Nephron (organoid): ENCODE measurements at regions not wholly inside any gene's neighbourhood (a gene's known extent, or its start where the extent isn't known, plus 50 kb on each side); places are given as distances from the start of the nearest gene placed in this dataset.

Source experiments
- H3K27ac Mint-ChIP-seq, 3 experiments: 2 replicates each; pipeline ENCODE4 v1.8.0; 2020; ENCODE audit warnings: mixed read lengths in 3 of 3, mild to moderate bottlenecking in 2 of 3, moderate library complexity in 1 of 3
- H3K27me3 Mint-ChIP-seq: 2 replicates; pipeline ENCODE4 v1.8.0; 2021; ENCODE audit warnings: low read depth, mild to moderate bottlenecking, moderate library complexity, mixed read lengths
- H3K36me3 Mint-ChIP-seq: 2 replicates; pipeline ENCODE4 v1.8.0; 2020; ENCODE audit warnings: low read depth, mixed read lengths
- H3K4me1 Mint-ChIP-seq: 2 replicates; pipeline ENCODE4 v1.8.0; 2020; ENCODE audit warnings: mixed read lengths
- H3K4me3 Mint-ChIP-seq, 3 experiments: 2 replicates each; pipeline ENCODE4 v1.8.0; 2020; ENCODE audit warnings: mild to moderate bottlenecking in 3 of 3, mixed read lengths in 3 of 3, moderate library complexity in 2 of 3
- H3K9me3 Mint-ChIP-seq: 2 replicates; pipeline ENCODE4 v1.8.0; 2020; ENCODE audit warnings: mixed read lengths
- TF ChIP-seq, protein P1 (sequence below), 3 experiments: fragments of 200-600 bp; sonication (generic); IDR thresholded peaks; one replicate each; pipeline ENCODE4 v1.5.0; 2021; ENCODE audit warnings: antibody characterized with exemption in 3 of 3; ENCODE audit not compliant: unreplicated experiment in 3 of 3

DNA sequence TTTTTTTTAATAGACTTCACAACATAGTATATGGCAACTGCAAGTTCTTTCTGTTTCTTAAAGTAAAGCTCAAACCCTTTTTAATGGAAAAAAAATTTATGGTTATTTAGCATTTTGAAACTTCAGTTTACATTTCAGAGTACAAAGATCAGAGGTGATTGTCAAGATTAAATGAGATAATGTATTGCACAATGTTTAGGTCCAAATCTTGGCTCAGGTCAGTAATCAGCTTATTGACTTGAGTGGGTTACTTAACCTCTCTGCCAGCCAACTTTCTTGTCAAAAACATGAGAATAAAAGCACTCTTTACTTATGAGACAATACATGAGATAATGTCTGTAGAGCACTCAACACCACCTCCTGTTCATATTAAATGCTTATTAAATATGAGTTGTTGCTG, 345.1 kb upstream of the PTPRD start:
- TF ChIP-seq, protein P1, sequence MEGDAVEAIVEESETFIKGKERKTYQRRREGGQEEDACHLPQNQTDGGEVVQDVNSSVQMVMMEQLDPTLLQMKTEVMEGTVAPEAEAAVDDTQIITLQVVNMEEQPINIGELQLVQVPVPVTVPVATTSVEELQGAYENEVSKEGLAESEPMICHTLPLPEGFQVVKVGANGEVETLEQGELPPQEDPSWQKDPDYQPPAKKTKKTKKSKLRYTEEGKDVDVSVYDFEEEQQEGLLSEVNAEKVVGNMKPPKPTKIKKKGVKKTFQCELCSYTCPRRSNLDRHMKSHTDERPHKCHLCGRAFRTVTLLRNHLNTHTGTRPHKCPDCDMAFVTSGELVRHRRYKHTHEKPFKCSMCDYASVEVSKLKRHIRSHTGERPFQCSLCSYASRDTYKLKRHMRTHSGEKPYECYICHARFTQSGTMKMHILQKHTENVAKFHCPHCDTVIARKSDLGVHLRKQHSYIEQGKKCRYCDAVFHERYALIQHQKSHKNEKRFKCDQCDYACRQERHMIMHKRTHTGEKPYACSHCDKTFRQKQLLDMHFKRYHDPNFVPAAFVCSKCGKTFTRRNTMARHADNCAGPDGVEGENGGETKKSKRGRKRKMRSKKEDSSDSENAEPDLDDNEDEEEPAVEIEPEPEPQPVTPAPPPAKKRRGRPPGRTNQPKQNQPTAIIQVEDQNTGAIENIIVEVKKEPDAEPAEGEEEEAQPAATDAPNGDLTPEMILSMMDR (IDR thresholded peaks at IDR 0.05; ENCODE audit: unreplicated experiment in 3 of 3) = no peak
- H3K4me3 Mint-ChIP-seq = no peak overlapping the region
- H3K4me1 Mint-ChIP-seq = no peaks in the 10 kb centered on the region
- H3K9me3 Mint-ChIP-seq = no peaks in the 10 kb centered on the region
- no peaks in the 10 kb centered on the region for H3K36me3 Mint-ChIP-seq
- H3K27me3 Mint-ChIP-seq = no peaks in the 10 kb centered on the region
- H3K27ac Mint-ChIP-seq = no peak overlapping the region

- Mint-ChIP-seq H3K4me1 (no peaks in the 10 kb centered on the region), H3K36me3 (no peaks in the 10 kb centered on the region), H3K9me3 (no peaks in the 10 kb centered on the region), H3K27me3 (no peaks in the 10 kb centered on the region), H3K4me3 (no peak overlapping the region), H3K27ac (no peak overlapping the region)
- TF ChIP-seq, protein P1 (IDR thresholded peaks at IDR 0.05; ENCODE audit: unreplicated experiment in 3 of 3) = no peak
Measured at GRCh38 chr9:10961883-10962282, 349.1 kb upstream of the PTPRD start.

GRCh38 chr9:10983251-10983650, 370.4 kb upstream of the PTPRD start:
- no peak overlapping the region for H3K27ac Mint-ChIP-seq
- TF ChIP-seq, protein P1 (IDR thresholded peaks at IDR 0.05; ENCODE audit: unreplicated experiment in 3 of 3) = no peak
- no peaks in the 10 kb centered on the region for H3K4me1 Mint-ChIP-seq
- no peaks in the 10 kb centered on the region for H3K27me3 Mint-ChIP-seq
- H3K4me3 Mint-ChIP-seq = no peak overlapping the region
- H3K36me3 Mint-ChIP-seq = no peaks in the 10 kb centered on the region
- no peaks in the 10 kb centered on the region for H3K9me3 Mint-ChIP-seq

- H3K9me3 Mint-ChIP-seq = no peaks in the 10 kb centered on the region
- TF ChIP-seq, protein P1 (IDR thresholded peaks at IDR 0.05; ENCODE audit: unreplicated experiment in 3 of 3) = no peak
- H3K36me3 Mint-ChIP-seq = no peaks in the 10 kb centered on the region
- no peak overlapping the region for H3K27ac Mint-ChIP-seq
- no peaks in the 10 kb centered on the region for H3K4me1 Mint-ChIP-seq
- no peaks in the 10 kb centered on the region for H3K27me3 Mint-ChIP-seq
- no peak overlapping the region for H3K4me3 Mint-ChIP-seq
Measured at GRCh38 chr9:10999646-11000045, 386.8 kb upstream of the PTPRD start.

GRCh38 chr9:11001546-11001945, 388.7 kb upstream of the PTPRD start:
- no peaks in the 10 kb centered on the region for H3K27me3 Mint-ChIP-seq
- TF ChIP-seq, protein P1 (IDR thresholded peaks at IDR 0.05; ENCODE audit: unreplicated experiment in 3 of 3) = no peak
- no peaks in the 10 kb centered on the region for H3K4me1 Mint-ChIP-seq
- no peaks in the 10 kb centered on the region for H3K36me3 Mint-ChIP-seq
- no peak overlapping the region for H3K27ac Mint-ChIP-seq
- H3K9me3 Mint-ChIP-seq = no peaks in the 10 kb centered on the region
- no peak overlapping the region for H3K4me3 Mint-ChIP-seq

DNA sequence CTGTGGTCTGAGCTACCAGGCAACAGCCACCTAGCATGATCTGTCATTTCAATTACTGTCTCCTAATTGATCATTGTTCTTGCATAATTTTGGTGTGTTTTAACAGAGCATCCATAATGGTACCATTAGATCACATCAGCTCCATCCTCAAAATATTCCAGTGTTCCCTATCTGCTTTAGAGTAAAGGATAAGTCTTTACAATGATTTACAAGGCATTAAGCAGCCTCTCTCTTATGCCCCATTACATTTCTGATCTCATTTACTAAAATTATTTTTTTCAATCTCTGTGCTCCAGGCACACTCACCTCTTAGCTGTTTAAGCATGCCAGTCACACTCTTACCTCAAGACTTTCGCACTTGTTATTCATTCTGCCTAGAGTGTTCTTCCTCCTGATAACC, 389.9 kb upstream of the PTPRD start:
- Mint-ChIP-seq H3K9me3 (no peaks in the 10 kb centered on the region), H3K4me1 (no peaks in the 10 kb centered on the region), H3K4me3 (no peak overlapping the region), H3K27me3 (no peaks in the 10 kb centered on the region), H3K27ac (no peak overlapping the region), H3K36me3 (no peaks in the 10 kb centered on the region)
- TF ChIP-seq, protein P1 (IDR thresholded peaks at IDR 0.05; ENCODE audit: unreplicated experiment in 3 of 3) = no peak
